DND-41 (cell line): ENCODE measurements at regions not wholly inside any gene's neighbourhood (a gene's known extent, or its start where the extent isn't known, plus 50 kb on each side); places are given as distances from the start of the nearest gene placed in this dataset.

Source experiments
- ATAC-seq: fragments of 200-7000 bp; cut with Tn5 transposase; 3 replicates; pipeline ENCODE4 v1.9.1; 2021; ENCODE audit warnings: low read depth; ENCODE audit not compliant: insufficient read depth
- DNase-seq: peaks from one replicate; pipeline ENCODE4 v3.0.0-alpha.2; 2020
- H2AFZ ChIP-seq: 2 replicates; pipeline ENCODE4 v1.6.0; 2012; ENCODE audit warnings: low read depth, low read length
- H3K27ac ChIP-seq: 2 replicates; pipeline ENCODE4 v1.5.1; 2012; ENCODE audit warnings: low read length, inconsistent platforms
- H3K27me3 ChIP-seq: fragments of 200-600 bp; sonication (generic); 2 replicates; pipeline ENCODE4 v1.6.0; 2012; ENCODE audit warnings: low read length, mild to moderate bottlenecking, inconsistent platforms; ENCODE audit not compliant: insufficient read depth, poor library complexity
- H3K36me3 ChIP-seq: 2 replicates; pipeline ENCODE4 v1.5.1; 2012; ENCODE audit warnings: low read length, inconsistent platforms; ENCODE audit not compliant: insufficient read depth
- H3K4me1 ChIP-seq: 2 replicates; pipeline ENCODE4 v1.5.1; 2012; ENCODE audit warnings: mild to moderate bottlenecking, low read length; ENCODE audit not compliant: insufficient read depth
- H3K4me2 ChIP-seq: 2 replicates; pipeline ENCODE4 v1.6.0; 2012; ENCODE audit warnings: mild to moderate bottlenecking, moderate library complexity, low read length, inconsistent platforms; ENCODE audit not compliant: insufficient read depth
- H3K4me3 ChIP-seq, 2 experiments: fragments of 200-600 bp in 1 of 2; shearing (Covaris generic) in 1 of 2; 2 replicates each; pipeline ENCODE4 v1.5.1; 2012 to 2016; ENCODE audit warnings: inconsistent platforms in 2 of 2, low read length in 2 of 2, mild to moderate bottlenecking in 2 of 2, low read depth in 1 of 2, moderate library complexity in 1 of 2
- H3K79me2 ChIP-seq: 2 replicates; pipeline ENCODE4 v1.6.0; 2012; ENCODE audit warnings: low read length, inconsistent platforms; ENCODE audit not compliant: insufficient read depth
- H3K9ac ChIP-seq: 2 replicates; pipeline ENCODE4 v1.6.0; 2012; ENCODE audit warnings: low read depth, mild to moderate bottlenecking, inconsistent platforms, low read length, moderate library complexity
- H3K9me3 ChIP-seq: 2 replicates; pipeline ENCODE4 v1.5.1; 2012; ENCODE audit warnings: low read length, moderate library complexity, mild to moderate bottlenecking, inconsistent platforms; ENCODE audit not compliant: insufficient read depth, severe bottlenecking
- H4K20me1 ChIP-seq: 2 replicates; pipeline ENCODE4 v1.6.0; 2012; ENCODE audit warnings: low read length; ENCODE audit not compliant: insufficient read depth
- EZH2 ChIP-seq: IDR thresholded peaks from 3 replicates; pipeline ENCODE4 v1.6.1; 2012; ENCODE audit warnings: borderline replicate concordance, low read depth, mild to moderate bottlenecking, moderate library complexity, low read length, inconsistent platforms; ENCODE audit not compliant: severe bottlenecking
- TF ChIP-seq, protein P1 (sequence below): IDR thresholded peaks from 2 replicates; pipeline ENCODE4 v1.5.1; 2012; ENCODE audit warnings: borderline replicate concordance, low read length, moderate library complexity, mild to moderate bottlenecking; ENCODE audit not compliant: poor library complexity, severe bottlenecking; ENCODE audit errors: extremely low read depth

DNA sequence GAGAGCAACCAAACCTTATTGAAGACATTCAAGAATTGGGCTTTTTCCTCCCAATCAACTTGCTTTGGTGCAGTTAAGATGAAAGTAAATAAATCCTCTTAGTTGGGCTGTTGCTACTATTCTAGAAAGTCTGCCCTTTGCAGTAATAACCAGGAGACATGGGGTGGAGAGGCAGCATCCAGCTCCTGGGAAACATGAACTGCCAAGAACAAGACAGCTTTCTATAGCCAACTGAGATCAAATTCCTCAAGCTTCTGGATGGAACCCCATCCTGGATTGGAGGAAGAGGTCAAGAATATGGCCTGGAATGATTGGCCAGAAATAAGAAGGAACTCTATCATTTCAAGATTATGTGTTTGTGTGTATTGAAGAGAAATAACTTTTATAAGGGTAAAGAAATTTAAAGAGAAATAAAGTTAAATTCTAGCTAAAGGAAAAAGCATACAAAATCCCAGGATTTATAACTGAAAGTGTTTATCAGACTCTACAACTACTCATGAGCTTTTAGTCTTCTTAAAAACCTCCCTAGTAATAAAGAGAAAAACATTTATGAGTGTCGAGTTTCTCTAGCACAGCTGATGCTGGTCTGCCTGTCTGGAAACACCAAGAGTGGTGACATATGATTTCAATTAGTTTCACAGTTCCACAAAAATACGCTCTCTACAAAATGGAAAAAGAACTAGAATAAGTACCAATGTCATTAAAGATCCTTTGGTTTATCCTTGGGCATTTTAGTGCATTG, 70.1 kb upstream of the COL1A2 start:
- Histone ChIP-seq H3K27me3 (no peaks in the 10 kb centered on the region), H3K9me3 (no peaks in the 10 kb centered on the region), H4K20me1 (no peaks in the 10 kb centered on the region), H3K79me2 (no peaks in the 10 kb centered on the region), H3K4me1 (no peaks in the 10 kb centered on the region), H3K4me3 (no peak overlapping the region), H2AFZ (no peak overlapping the region), H3K4me2 (no peak overlapping the region), H3K36me3 (no peaks in the 10 kb centered on the region), H3K27ac (no peak overlapping the region), H3K9ac (no peak overlapping the region)
- DNase-seq (no peak), ATAC-seq (no peak)
- TF ChIP-seq, protein P1, sequence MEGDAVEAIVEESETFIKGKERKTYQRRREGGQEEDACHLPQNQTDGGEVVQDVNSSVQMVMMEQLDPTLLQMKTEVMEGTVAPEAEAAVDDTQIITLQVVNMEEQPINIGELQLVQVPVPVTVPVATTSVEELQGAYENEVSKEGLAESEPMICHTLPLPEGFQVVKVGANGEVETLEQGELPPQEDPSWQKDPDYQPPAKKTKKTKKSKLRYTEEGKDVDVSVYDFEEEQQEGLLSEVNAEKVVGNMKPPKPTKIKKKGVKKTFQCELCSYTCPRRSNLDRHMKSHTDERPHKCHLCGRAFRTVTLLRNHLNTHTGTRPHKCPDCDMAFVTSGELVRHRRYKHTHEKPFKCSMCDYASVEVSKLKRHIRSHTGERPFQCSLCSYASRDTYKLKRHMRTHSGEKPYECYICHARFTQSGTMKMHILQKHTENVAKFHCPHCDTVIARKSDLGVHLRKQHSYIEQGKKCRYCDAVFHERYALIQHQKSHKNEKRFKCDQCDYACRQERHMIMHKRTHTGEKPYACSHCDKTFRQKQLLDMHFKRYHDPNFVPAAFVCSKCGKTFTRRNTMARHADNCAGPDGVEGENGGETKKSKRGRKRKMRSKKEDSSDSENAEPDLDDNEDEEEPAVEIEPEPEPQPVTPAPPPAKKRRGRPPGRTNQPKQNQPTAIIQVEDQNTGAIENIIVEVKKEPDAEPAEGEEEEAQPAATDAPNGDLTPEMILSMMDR: no peak
- TF ChIP-seq EZH2: no peak

DNA sequence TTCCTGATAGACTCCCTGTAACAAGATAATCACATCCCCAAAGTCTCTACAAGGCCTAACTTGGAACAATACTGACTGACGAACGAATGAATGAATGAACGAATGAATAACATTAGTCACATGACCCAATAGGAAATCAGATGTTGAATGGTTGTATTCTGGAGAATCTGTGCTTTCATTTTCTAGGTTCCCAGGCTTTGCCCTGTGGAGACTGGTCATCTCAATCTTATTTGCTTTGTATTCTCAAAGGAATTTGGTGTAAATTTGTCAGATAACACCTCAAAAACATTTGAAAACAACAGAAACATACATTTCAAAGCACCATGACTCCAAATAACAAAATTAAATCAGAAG, 69.6 kb upstream of the COL1A2 start:
- Histone ChIP-seq H3K4me3 (no peak overlapping the region), H3K79me2 (no peaks in the 10 kb centered on the region), H3K27me3 (no peaks in the 10 kb centered on the region), H4K20me1 (no peaks in the 10 kb centered on the region), H2AFZ (no peak overlapping the region), H3K9me3 (no peaks in the 10 kb centered on the region), H3K4me2 (no peak overlapping the region), H3K27ac (no peak overlapping the region), H3K36me3 (no peaks in the 10 kb centered on the region), H3K9ac (no peak overlapping the region), H3K4me1 (no peaks in the 10 kb centered on the region)
- ATAC-seq: no peak
- no peak for TF ChIP-seq EZH2
- TF ChIP-seq, protein P1: no peak
- DNase-seq: no peak

DNA sequence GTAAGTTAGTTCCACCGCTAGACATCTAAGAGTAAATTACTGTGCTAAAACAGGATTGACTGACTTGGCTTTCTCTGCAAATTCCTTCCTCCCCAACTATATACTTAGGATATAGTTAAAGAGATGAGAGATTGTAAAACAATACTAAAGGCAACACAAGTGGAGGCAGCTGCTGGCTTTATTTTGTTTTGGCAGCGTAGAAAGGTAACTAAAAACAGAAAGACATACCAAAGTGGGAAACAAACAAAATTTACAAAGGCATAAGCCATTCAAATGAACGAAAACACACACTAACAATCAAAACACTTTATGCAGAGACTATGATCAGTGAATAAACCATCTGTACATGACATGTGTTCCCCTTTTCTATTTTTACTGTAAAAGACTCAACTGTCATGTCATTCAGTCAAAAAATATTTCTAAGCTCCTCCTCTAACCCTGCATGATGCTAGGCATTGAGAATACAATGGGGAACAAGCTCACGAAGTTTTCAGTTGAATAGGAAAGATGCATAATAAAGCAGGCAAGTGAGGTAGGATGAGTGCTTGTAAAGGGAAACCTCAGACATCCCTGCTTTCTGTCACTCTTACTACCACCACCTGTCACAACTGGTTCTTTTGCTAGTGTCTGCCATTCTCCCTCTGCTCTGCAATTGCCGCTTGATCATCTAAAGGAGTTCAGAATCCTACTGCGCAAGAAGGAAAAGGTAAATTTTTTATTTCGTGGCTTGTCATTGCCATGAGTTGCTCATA, 64.2 kb upstream of the COL1A2 start:
- Histone ChIP-seq H3K27ac (no peak overlapping the region), H3K79me2 (no peaks in the 10 kb centered on the region), H3K9me3 (no peaks in the 10 kb centered on the region), H3K4me2 (no peak overlapping the region), H4K20me1 (no peaks in the 10 kb centered on the region), H3K4me1 (no peaks in the 10 kb centered on the region), H3K36me3 (no peaks in the 10 kb centered on the region), H3K9ac (no peak overlapping the region), H3K27me3 (peaks cover 2% of the 10 kb centered on the region), H2AFZ (no peak overlapping the region), H3K4me3 (no peak overlapping the region)
- no peak for TF ChIP-seq EZH2
- TF ChIP-seq, protein P1: no peak
- ATAC-seq: no peak
- DNase-seq: no peak

DNA sequence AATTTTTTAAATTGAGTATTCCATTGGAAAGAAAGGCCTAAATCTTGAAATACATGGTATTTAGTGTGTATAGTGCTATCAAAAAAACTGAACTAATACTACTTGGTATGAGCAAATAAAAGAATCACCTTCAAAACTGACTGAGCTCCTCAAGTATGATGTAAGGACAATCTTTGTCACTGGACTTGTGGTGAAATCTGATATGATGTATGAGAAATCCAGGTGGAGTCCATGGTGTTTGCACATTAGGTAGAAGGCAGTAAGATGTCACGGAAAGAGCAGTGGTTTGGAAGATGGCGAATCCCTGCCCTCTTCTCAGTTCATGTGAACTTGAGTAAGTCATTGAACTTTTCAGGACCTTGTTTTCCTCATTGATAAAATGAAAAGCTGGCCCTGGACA, 62.1 kb upstream of the COL1A2 start:
- no peak overlapping the region for H3K27ac ChIP-seq
- no peak overlapping the region for H3K9ac ChIP-seq
- no peak overlapping the region for H3K4me2 ChIP-seq
- peaks cover 2% of the 10 kb centered on the region for H3K27me3 ChIP-seq
- DNase-seq (no peak), ATAC-seq (no peak)
- no peaks in the 10 kb centered on the region for H3K4me1 ChIP-seq
- H3K79me2 ChIP-seq: no peaks in the 10 kb centered on the region
- no peaks in the 10 kb centered on the region for H3K36me3 ChIP-seq
- no peaks in the 10 kb centered on the region for H3K9me3 ChIP-seq
- no peak overlapping the region for H3K4me3 ChIP-seq
- no peaks in the 10 kb centered on the region for H4K20me1 ChIP-seq
- H2AFZ ChIP-seq: no peak overlapping the region
- TF ChIP-seq, protein P1: no peak
